H1 (cell line): ENCODE measurements at regions not wholly inside any gene's neighbourhood (a gene's known extent, or its start where the extent isn't known, plus 50 kb on each side); places are given as distances from the start of the nearest gene placed in this dataset.
A peak's percentile ranks its signal among the peaks of the same experiment; 100 is the strongest.

Experiments used
- CTCF ChIA-PET: fragments of 300-600 bp; sonication (Branson Sonifier 250); formaldehyde crosslinking; loops from one replicate; lab custom pipeline; 2021; ENCODE audit not compliant: partially characterized antibody; lab: Charles Lee
- POLR2A ChIA-PET: fragments of 300-600 bp; sonication (Branson Sonifier 250); formaldehyde crosslinking; loops from one replicate; lab custom pipeline; 2021; ENCODE audit warnings: inconsistent platforms; ENCODE audit not compliant: partially characterized antibody; lab: Charles Lee
- DNase-seq, 2 experiments: peaks; one replicate each; pipeline versions ENCODE4 v3.0.0 to v3.0.0-alpha.2; 2010 to 2022; ENCODE audit warnings: low spot score in 2 of 2, low read depth in 1 of 2, mixed read lengths in 1 of 2
- FAIRE-seq: peaks from 2 replicates; lab custom pipeline; 2011; peaks lifted over from hg19 to GRCh38; lab: Jason Lieb, UNC
- H2AFZ ChIP-seq: 2 replicates; pipeline ENCODE4 v1.8.1; 2012; ENCODE audit warnings: low read length, inconsistent platforms
- H2AK5ac ChIP-seq: 2 replicates; pipeline ENCODE4 v1.6.1; 2013; ENCODE audit warnings: low read depth, low read length
- H2BK120ac ChIP-seq: replicated peaks from 2 replicates; pipeline ENCODE3; 2013; ENCODE audit warnings: low read depth, low read length, inconsistent platforms
- H2BK12ac ChIP-seq: 2 replicates; pipeline ENCODE4 v1.6.1; 2013; ENCODE audit warnings: low read depth, low read length
- H2BK15ac ChIP-seq: 2 replicates; pipeline ENCODE4 v1.6.1; 2013; ENCODE audit warnings: low read length
- H2BK20ac ChIP-seq: 2 replicates; pipeline ENCODE4 v1.6.1; 2013; ENCODE audit warnings: low read length
- H2BK5ac ChIP-seq: 2 replicates; pipeline ENCODE4 v1.6.1; 2013; ENCODE audit warnings: low read depth, low read length
- H3K14ac ChIP-seq: 2 replicates; pipeline ENCODE4 v1.6.1; 2013; ENCODE audit warnings: inconsistent platforms; ENCODE audit not compliant: insufficient read length
- H3K18ac ChIP-seq: 2 replicates; pipeline ENCODE4 v1.6.1; 2013; ENCODE audit warnings: low read length; ENCODE audit errors: extremely low read depth
- H3K23ac ChIP-seq: 2 replicates; pipeline ENCODE4 v1.6.1; 2013; ENCODE audit warnings: inconsistent platforms; ENCODE audit not compliant: insufficient read length
- H3K23me2 ChIP-seq: 2 replicates; pipeline ENCODE4 v1.6.1; 2013; ENCODE audit warnings: low read depth, low read length
- H3K27ac ChIP-seq: 2 replicates; pipeline ENCODE4 v1.6.1; 2011; ENCODE audit warnings: low read depth, low read length, inconsistent platforms
- H3K27me3 ChIP-seq, 4 experiments: replicated peaks in 1 of 4; 1 replicate in 1 of 4; 2 replicates in 3 of 4; pipeline versions ENCODE4 v1.6.1 to v1.8.1; 2011 to 2013; ENCODE audit warnings: low read length in 3 of 4, mild to moderate bottlenecking in 3 of 4, inconsistent platforms in 2 of 4, mixed read lengths in 2 of 4, moderate library complexity in 1 of 4; ENCODE audit not compliant: control insufficient read depth in 3 of 4, insufficient read depth in 3 of 4; ENCODE audit errors: extremely low read depth in 1 of 4
- H3K36me3 ChIP-seq, 4 experiments: 2 replicates each; pipeline versions ENCODE4 v1.6.1 to v1.8.1; 2011 to 2013; ENCODE audit warnings: mild to moderate bottlenecking in 4 of 4, low read length in 3 of 4, moderate library complexity in 2 of 4, control low read depth in 1 of 4, inconsistent platforms in 1 of 4; ENCODE audit not compliant: insufficient read depth in 4 of 4, control insufficient read depth in 2 of 4
- H3K4ac ChIP-seq: replicated peaks from 2 replicates; pipeline ENCODE3; 2013; ENCODE audit warnings: low read length, low read depth, mixed read lengths, inconsistent platforms; ENCODE audit not compliant: insufficient read length
- H3K4me1 ChIP-seq, 4 experiments: replicated peaks in 1 of 4; 1 replicate in 1 of 4; 2 replicates in 3 of 4; pipeline versions ENCODE4 v1.6.1 to v1.8.1; 2011 to 2013; ENCODE audit warnings: low read length in 3 of 4, inconsistent platforms in 2 of 4, mixed read lengths in 1 of 4; ENCODE audit not compliant: insufficient read depth in 4 of 4, control insufficient read depth in 3 of 4
- H3K4me2 ChIP-seq, 2 experiments: 2 replicates each; pipeline versions ENCODE4 v1.6.1 to v1.8.1; 2011 to 2013; ENCODE audit warnings: low read depth in 2 of 2, low read length in 2 of 2, control low read depth in 1 of 2, inconsistent platforms in 1 of 2, mild to moderate bottlenecking in 1 of 2; ENCODE audit not compliant: insufficient read depth in 1 of 2
- H3K4me3 ChIP-seq, 4 experiments: fragments of 200-600, 300-600 bp in 1 of 4; sonication (generic), shearing (Covaris generic), sonication (Bioruptor Twin) in 1 of 4; 2 replicates each; pipeline versions ENCODE4 v1.5.1 to v1.8.1; 2011 to 2016; ENCODE audit warnings: low read length in 4 of 4, low read depth in 3 of 4, control low read depth in 2 of 4, inconsistent platforms in 2 of 4, mild to moderate bottlenecking in 2 of 4, mixed read lengths in 1 of 4, moderate library complexity in 1 of 4; ENCODE audit not compliant: insufficient read depth in 2 of 4; ENCODE audit errors: extremely low read depth in 1 of 4
- H3K56ac ChIP-seq: replicated peaks from 2 replicates; pipeline ENCODE3; 2013; ENCODE audit warnings: low read depth, mild to moderate bottlenecking, mixed read lengths, low read length, inconsistent platforms; ENCODE audit not compliant: insufficient read length
- H3K79me1 ChIP-seq: 2 replicates; pipeline ENCODE4 v1.6.1; 2013; ENCODE audit warnings: low read depth, low read length, control low read depth
- H3K79me2 ChIP-seq, 2 experiments: 2 replicates each; pipeline versions ENCODE4 v1.6.1 to v1.8.1; 2012 to 2013; ENCODE audit warnings: low read length in 2 of 2, mild to moderate bottlenecking in 2 of 2, inconsistent platforms in 1 of 2; ENCODE audit not compliant: insufficient read depth in 2 of 2, control insufficient read depth in 1 of 2
- H3K9ac ChIP-seq, 4 experiments: replicated peaks in 1 of 4; 1 replicate in 1 of 4; 2 replicates in 3 of 4; pipeline versions ENCODE4 v1.6.1 to v1.8.1; 2011 to 2013; ENCODE audit warnings: low read depth in 3 of 4, low read length in 3 of 4, control low read depth in 2 of 4, mild to moderate bottlenecking in 2 of 4, moderate library complexity in 2 of 4, inconsistent platforms in 1 of 4; ENCODE audit errors: extremely low read depth in 1 of 4
- H3K9me3 ChIP-seq, 2 experiments: 2 replicates each; pipeline versions ENCODE4 v1.6.1 to v1.8.1; 2012 to 2013; ENCODE audit warnings: mild to moderate bottlenecking in 2 of 2, moderate library complexity in 2 of 2, control low read depth in 1 of 2, inconsistent platforms in 1 of 2, low read depth in 1 of 2, low read length in 1 of 2, mixed read lengths in 1 of 2; ENCODE audit not compliant: insufficient read depth in 2 of 2
- H4K20me1 ChIP-seq, 2 experiments: replicated peaks in 1 of 2; 2 replicates each; pipeline versions ENCODE3 to v1.8.1; 2011 to 2013; ENCODE audit warnings: inconsistent platforms in 2 of 2, low read length in 2 of 2, mild to moderate bottlenecking in 1 of 2; ENCODE audit not compliant: insufficient read depth in 2 of 2, control insufficient read depth in 1 of 2
- H4K5ac ChIP-seq: 2 replicates; pipeline ENCODE4 v1.6.1; 2013; ENCODE audit warnings: low read length, low read depth, mixed read lengths, inconsistent platforms; ENCODE audit not compliant: insufficient read length
- H4K8ac ChIP-seq: 2 replicates; pipeline ENCODE4 v1.8.0; 2013; ENCODE audit warnings: mild to moderate bottlenecking, moderate library complexity, low read length, inconsistent platforms; ENCODE audit not compliant: insufficient read depth; ENCODE audit errors: extremely low read depth
- H4K91ac ChIP-seq: replicated peaks from 2 replicates; pipeline ENCODE3; 2013; ENCODE audit warnings: low read length, mixed read lengths, inconsistent platforms; ENCODE audit not compliant: insufficient read length
- CHD1 ChIP-seq: IDR thresholded peaks from 2 replicates; pipeline ENCODE4 v1.6.1; 2012; ENCODE audit warnings: low read depth, low read length, improper control_type of control experiment
- EGR1 ChIP-seq: IDR thresholded peaks from 2 replicates; pipeline ENCODE4 v1.6.1; 2011; ENCODE audit warnings: low read depth, low read length, borderline replicate concordance
- EP300 ChIP-seq, 2 experiments: IDR thresholded peaks; 1 replicate in 1 of 2; 2 replicates in 1 of 2; pipeline ENCODE4 v1.6.1; 2011 to 2012; ENCODE audit warnings: low read depth in 2 of 2, low read length in 2 of 2, mild to moderate bottlenecking in 2 of 2, borderline replicate concordance in 1 of 2, inconsistent platforms in 1 of 2, moderate library complexity in 1 of 2
- GABPA ChIP-seq: IDR thresholded peaks from 2 replicates; pipeline ENCODE4 v1.6.1; 2011; ENCODE audit warnings: mild to moderate bottlenecking, low read length, moderate library complexity, borderline replicate concordance; ENCODE audit not compliant: insufficient read depth
- KDM1A ChIP-seq: fragments of 200-600, 300-600 bp; sonication (generic); IDR thresholded peaks from 2 replicates; pipeline ENCODE4 v1.7.1; 2016; ENCODE audit warnings: mild to moderate bottlenecking, low read length, borderline replicate concordance
- MAX ChIP-seq: IDR thresholded peaks from 2 replicates; pipeline ENCODE4 v1.6.1; 2012; ENCODE audit warnings: inconsistent platforms
- POLR2AphosphoS5 ChIP-seq: IDR thresholded peaks from 2 replicates; pipeline ENCODE4 v1.6.1; 2011; ENCODE audit warnings: low read depth, low read length
- RBBP5 ChIP-seq: IDR thresholded peaks from 2 replicates; pipeline ENCODE4 v1.7.1; 2012; ENCODE audit warnings: low read depth, mild to moderate bottlenecking, inconsistent platforms, low read length, moderate library complexity, borderline replicate concordance
- SIRT6 ChIP-seq: IDR thresholded peaks from one replicate; pipeline ENCODE4 v1.7.1; 2012; ENCODE audit warnings: low read length, inconsistent platforms
- SIX5 ChIP-seq: IDR thresholded peaks from 2 replicates; pipeline ENCODE4 v1.6.1; 2011; ENCODE audit warnings: mild to moderate bottlenecking, low read depth, low read length
- TEAD4 ChIP-seq: IDR thresholded peaks from 2 replicates; pipeline ENCODE4 v1.6.1; 2012; ENCODE audit warnings: low read depth, low read length, inconsistent platforms, mixed read lengths
- ZNF274 ChIP-seq: IDR thresholded peaks from 2 replicates; pipeline ENCODE4 v1.7.0; 2012; ENCODE audit warnings: low read length, borderline replicate concordance; ENCODE audit errors: extremely low read depth
- WGBS, 2 experiments: shearing (Covaris generic) in 1 of 2; methylation state at CpG; one replicate each; pipeline versions ENCODE4 v1.1.6 to v1.1.7; 2013 to 2015; ENCODE audit warnings: low lambda C conversion rate in 2 of 2, mixed read lengths in 2 of 2, inconsistent platforms in 1 of 2, low coverage in 1 of 2, missing lambda C conversion rate in 1 of 2; ENCODE audit not compliant: insufficient replicate concordance in 2 of 2, insufficient coverage in 1 of 2, insufficient read length in 1 of 2; ENCODE audit errors: extremely low coverage in 1 of 2, missing lambda C conversion rate in 1 of 2; 5-methylcytosine and 5-hydroxymethylcytosine counted together
- TF ChIP-seq, protein P1 (sequence below): IDR thresholded peaks from 2 replicates; pipeline ENCODE4 v1.6.1; 2011; ENCODE audit warnings: low read depth, mild to moderate bottlenecking, low read length; ENCODE audit not compliant: insufficient read depth

GRCh38 chr3:106829206-106829605 lies 548.0 kb upstream of the CCDC54 start:
- POLR2A ChIA-PET, result no interaction called here
- Histone ChIP-seq H4K20me1 (no peaks in the 10 kb centered on the region), H3K23me2 (no peaks in the 10 kb centered on the region), H3K4me3 (peak overlapping the region in 1 of 4 experiments; percentile 0; a peak in 1 of 8 replicates), H4K8ac (no peak overlapping the region), H3K4me1 (peaks cover 0 to 29% (median 22%) of the 10 kb centered on the region in 4 experiments; a peak in 4 of 7 replicates), H3K23ac (no peak overlapping the region), H2BK120ac (peak overlapping the region; percentile 84), H2BK20ac (peak overlapping the region; percentile 91), H3K14ac (no peak overlapping the region), H2AFZ (no peak overlapping the region), H3K27me3 (no peaks in the 10 kb centered on the region), H3K79me1 (no peaks in the 10 kb centered on the region), H3K27ac (peak overlapping the region; percentile 57), H3K4me2 (peak overlapping the region in 1 of 2 experiments; percentile 3; a peak in 2 of 4 replicates), H3K36me3 (peaks cover 0 to 28% (median 7%) of the 10 kb centered on the region in 4 experiments; a peak in 3 of 8 replicates), H2BK15ac (no peak overlapping the region), H3K79me2 (no peaks in the 10 kb centered on the region), H3K9me3 (peaks cover 12 to 21% of the 10 kb centered on the region in 2 experiments), H3K18ac (peak overlapping the region; percentile 21; the same call in 1 of the 2 replicates), H4K91ac (peak overlapping the region; percentile 85), H3K4ac (no peak overlapping the region), H3K9ac (no peak overlapping the region), H3K56ac (peak overlapping the region; percentile 56), H2BK5ac (peak overlapping the region; percentile 92; the same call in 1 of the 2 replicates), H2BK12ac (no peak overlapping the region; the same call in 1 of the 2 replicates), H4K5ac (peak overlapping the region; percentile 81), H2AK5ac (0 out of 2 replicates have a peak overlapping the region, but pooled peaks have one; percentile 1)
- 11% methylated on average over 3 of the region's 3 CpGs; no CpG with 5 or more reads in 1 of the 2 experiments for WGBS, 2 experiments
- peak; percentile 68 for FAIRE-seq
- no peak for DNase-seq
- CTCF ChIA-PET, result interaction anchor here (1.4 kb wide), 1 partner anchor 235 kb away, joined by 3 read pairs; no protein-coding TSS in a partner anchor
- TF ChIP-seq POLR2AphosphoS5 (no peak), GABPA (no peak), CHD1 (no peak), SIRT6 (no peak), MAX (peak; percentile 47; the same call in 1 of the 2 replicates), RBBP5 (no peak), SIX5 (no peak), KDM1A (peak; percentile 44; the same call in 1 of the 2 replicates), ZNF274 (no peak), EGR1 (no peak), TEAD4 (peak; percentile 90), EP300 (IDR thresholded peaks at IDR 0.05; ENCODE audit: borderline replicate concordance in 1 of 2, low read depth in 2 of 2, low read length in 2 of 2) (no peak)
- TF ChIP-seq, protein P1, sequence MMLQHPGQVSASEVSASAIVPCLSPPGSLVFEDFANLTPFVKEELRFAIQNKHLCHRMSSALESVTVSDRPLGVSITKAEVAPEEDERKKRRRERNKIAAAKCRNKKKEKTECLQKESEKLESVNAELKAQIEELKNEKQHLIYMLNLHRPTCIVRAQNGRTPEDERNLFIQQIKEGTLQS, result no peak
